ENCODE measurements at regions not wholly inside any gene's neighbourhood (a gene's known extent, or its start where the extent isn't known, plus 50 kb on each side); places are given as distances from the start of the nearest gene placed in this dataset.
"Not testable (repeated sequence)": the region's sequence is repeated elsewhere in the genome, so short reads cannot be mapped to it uniquely, and the experiment has no call there.

- no peak for ATAC-seq
- Mint-ChIP-seq H3K4me3 (no peak overlapping the region), H3K4me1 (no peaks in the 10 kb centered on the region), H3K9me3 (peaks cover 5 to 10% of the 10 kb centered on the region in 2 donors), H3K36me3 (no peaks in the 10 kb centered on the region), H3K27ac (no peak overlapping the region), H3K27me3 (ENCODE audit: low read depth in 2 of 2) (no peaks in the 10 kb centered on the region)
- Histone ChIP-seq H3K27me3 (ENCODE audit: control insufficient read depth, insufficient read depth, low read length) (no peaks in the 10 kb centered on the region), H3K27ac (ENCODE audit: low read length) (no peak overlapping the region), H3K4me3 (ENCODE audit: low read length) (no peak overlapping the region), H3K4me1 (ENCODE audit: control insufficient read depth, insufficient read depth, low read length) (no peaks in the 10 kb centered on the region), H3K9me3 (ENCODE audit: control insufficient read depth, insufficient read depth, low read length) (no peaks in the 10 kb centered on the region), H3K36me3 (ENCODE audit: control insufficient read depth, insufficient read depth, low read length) (no peaks in the 10 kb centered on the region)
- intact Hi-C loops (cut with micrococcal nuclease), result no loop called here
- TF ChIP-seq, protein P1, sequence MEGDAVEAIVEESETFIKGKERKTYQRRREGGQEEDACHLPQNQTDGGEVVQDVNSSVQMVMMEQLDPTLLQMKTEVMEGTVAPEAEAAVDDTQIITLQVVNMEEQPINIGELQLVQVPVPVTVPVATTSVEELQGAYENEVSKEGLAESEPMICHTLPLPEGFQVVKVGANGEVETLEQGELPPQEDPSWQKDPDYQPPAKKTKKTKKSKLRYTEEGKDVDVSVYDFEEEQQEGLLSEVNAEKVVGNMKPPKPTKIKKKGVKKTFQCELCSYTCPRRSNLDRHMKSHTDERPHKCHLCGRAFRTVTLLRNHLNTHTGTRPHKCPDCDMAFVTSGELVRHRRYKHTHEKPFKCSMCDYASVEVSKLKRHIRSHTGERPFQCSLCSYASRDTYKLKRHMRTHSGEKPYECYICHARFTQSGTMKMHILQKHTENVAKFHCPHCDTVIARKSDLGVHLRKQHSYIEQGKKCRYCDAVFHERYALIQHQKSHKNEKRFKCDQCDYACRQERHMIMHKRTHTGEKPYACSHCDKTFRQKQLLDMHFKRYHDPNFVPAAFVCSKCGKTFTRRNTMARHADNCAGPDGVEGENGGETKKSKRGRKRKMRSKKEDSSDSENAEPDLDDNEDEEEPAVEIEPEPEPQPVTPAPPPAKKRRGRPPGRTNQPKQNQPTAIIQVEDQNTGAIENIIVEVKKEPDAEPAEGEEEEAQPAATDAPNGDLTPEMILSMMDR (IDR thresholded peaks at IDR 0.05), result no peak
- DNase-seq, result no peak
- 77% methylated on average over 3 of the region's 3 CpGs for WGBS (ENCODE audit: insufficient coverage)
Measured at GRCh38 chr11:87769661-87770060, 405.6 kb downstream of the RAB38 start.

GRCh38 chr11:87767615-87768014 lies 407.6 kb downstream of the RAB38 start:
- peaks cover 7 to 10% of the 10 kb centered on the region in 2 donors for H3K9me3 Mint-ChIP-seq
- no peak overlapping the region for H3K27ac Mint-ChIP-seq
- no peak for ATAC-seq
- H3K36me3 ChIP-seq (ENCODE audit: control insufficient read depth, insufficient read depth, low read length), result no peaks in the 10 kb centered on the region
- TF ChIP-seq, protein P1 (IDR thresholded peaks at IDR 0.05), result no peak
- intact Hi-C loops (cut with micrococcal nuclease), result no loop called here
- H3K27me3 Mint-ChIP-seq (ENCODE audit: low read depth in 2 of 2), result no peaks in the 10 kb centered on the region
- H3K27ac ChIP-seq (ENCODE audit: low read length), result no peak overlapping the region
- H3K27me3 ChIP-seq (ENCODE audit: control insufficient read depth, insufficient read depth, low read length), result no peaks in the 10 kb centered on the region
- no peaks in the 10 kb centered on the region for H3K36me3 Mint-ChIP-seq
- no peaks in the 10 kb centered on the region for H3K9me3 ChIP-seq (ENCODE audit: control insufficient read depth, insufficient read depth, low read length)
- H3K4me3 Mint-ChIP-seq, result no peak overlapping the region
- 77% methylated on average over 4 of the region's 4 CpGs for WGBS (ENCODE audit: insufficient coverage)
- no peak overlapping the region for H3K4me3 ChIP-seq (ENCODE audit: low read length)
- no peak for DNase-seq
- no peaks in the 10 kb centered on the region for H3K4me1 ChIP-seq (ENCODE audit: control insufficient read depth, insufficient read depth, low read length)
- no peaks in the 10 kb centered on the region for H3K4me1 Mint-ChIP-seq

DNA sequence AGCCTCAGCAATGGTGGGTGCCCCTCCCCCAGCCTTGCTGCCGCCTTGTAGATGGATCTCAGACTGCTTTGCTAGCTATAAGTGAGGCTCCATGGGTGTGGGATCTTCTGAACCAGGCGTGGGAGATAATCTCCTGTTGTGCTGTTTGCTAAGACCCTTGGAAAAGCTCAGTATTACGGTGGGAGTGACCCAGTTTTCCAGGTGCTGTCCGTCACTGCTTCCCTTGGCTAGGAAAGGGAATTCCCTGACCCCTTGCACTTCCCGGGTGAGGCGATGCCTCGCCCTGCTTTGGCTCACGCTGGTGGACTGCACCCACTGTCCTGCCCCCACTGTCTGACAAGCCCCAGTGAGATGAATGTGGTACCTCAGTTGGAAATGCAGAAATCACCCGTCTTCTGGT lies 411.2 kb downstream of the RAB38 start:
- not testable (repeated sequence) for ATAC-seq

DNA sequence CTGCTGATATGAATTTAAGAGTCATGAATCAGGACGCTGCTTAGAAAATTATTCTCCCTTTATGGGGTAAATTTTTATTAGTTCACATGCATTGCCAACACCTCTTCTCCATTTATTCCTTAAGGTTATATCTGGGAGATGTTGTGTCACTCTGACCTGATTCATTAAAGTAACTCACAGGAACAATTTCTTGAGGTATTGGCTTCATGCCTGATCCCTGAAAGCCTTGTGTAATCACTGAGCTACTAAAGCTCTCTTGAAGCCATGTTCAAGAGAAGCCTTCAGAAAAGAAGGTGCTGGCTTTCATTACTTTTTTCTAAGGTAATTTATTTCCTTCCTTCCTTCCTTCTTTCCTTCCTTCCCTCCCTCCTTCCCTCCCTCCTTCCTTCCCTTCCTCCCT lies 420.6 kb downstream of the RAB38 start:
- Mint-ChIP-seq H3K9me3 (peaks cover 3 to 10% of the 10 kb centered on the region in 2 donors), H3K4me1 (no peaks in the 10 kb centered on the region), H3K27me3 (ENCODE audit: low read depth in 2 of 2) (no peaks in the 10 kb centered on the region), H3K4me3 (no peak overlapping the region), H3K36me3 (no peaks in the 10 kb centered on the region), H3K27ac (no peak overlapping the region)
- intact Hi-C loops (cut with micrococcal nuclease), result no loop called here
- no peaks in the 10 kb centered on the region for H3K4me1 ChIP-seq (ENCODE audit: control insufficient read depth, insufficient read depth, low read length)
- H3K27ac ChIP-seq (ENCODE audit: low read length), result no peak overlapping the region
- no peak for ATAC-seq
- H3K27me3 ChIP-seq (ENCODE audit: control insufficient read depth, insufficient read depth, low read length), result no peaks in the 10 kb centered on the region
- no peak for DNase-seq
- no peaks in the 10 kb centered on the region for H3K9me3 ChIP-seq (ENCODE audit: control insufficient read depth, insufficient read depth, low read length)
- TF ChIP-seq, protein P1 (IDR thresholded peaks at IDR 0.05), result no peak
- H3K36me3 ChIP-seq (ENCODE audit: control insufficient read depth, insufficient read depth, low read length), result no peaks in the 10 kb centered on the region
- H3K4me3 ChIP-seq (ENCODE audit: low read length), result no peak overlapping the region
- WGBS (ENCODE audit: insufficient coverage), result no CpG with 5 or more reads among the region's 1 CpG

More for the DNA sequence above, 411.2 kb downstream of the RAB38 start:
- H3K36me3 ChIP-seq (ENCODE audit: control insufficient read depth, insufficient read depth, low read length); H3K27me3 ChIP-seq (ENCODE audit: control insufficient read depth, insufficient read depth, low read length); H3K4me3 ChIP-seq (ENCODE audit: low read length); H3K4me1 ChIP-seq (ENCODE audit: control insufficient read depth, insufficient read depth, low read length); DNase-seq; H3K27ac ChIP-seq (ENCODE audit: low read length); H3K36me3 Mint-ChIP-seq; H3K4me1 Mint-ChIP-seq; H3K27ac Mint-ChIP-seq; intact Hi-C loops (cut with micrococcal nuclease); H3K9me3 ChIP-seq (ENCODE audit: control insufficient read depth, insufficient read depth, low read length); H3K4me3 Mint-ChIP-seq; H3K27me3 Mint-ChIP-seq (ENCODE audit: low read depth in 2 of 2): not testable (repeated sequence)
- peaks cover 8 to 12% of the 10 kb centered on the region in 2 donors for H3K9me3 Mint-ChIP-seq
- 92% methylated on average over 9 of the region's 9 CpGs for WGBS (ENCODE audit: insufficient coverage)

Data from natural killer cell (primary cell).